Endothelial cell of umbilical vein (primary cell): ENCODE measurements at regions not wholly inside any gene's neighbourhood (a gene's known extent, or its start where the extent isn't known, plus 50 kb on each side); places are given as distances from the start of the nearest gene placed in this dataset.

ENCODE experiments used
- BruUV-seq: library from RNA; stranded (reverse); fragments of 400-500 nt; replicated peaks from 2 replicates; lab custom pipeline; 2021; lab: Mats Ljungman, UMichigan
- CTCF ChIA-PET: fragments of 300-600, 350-600 bp; sonication (Branson Sonifier 250); formaldehyde crosslinking; loops from one replicate; lab custom pipeline; 2021; ENCODE audit warnings: antibody characterized with exemption, inconsistent platforms; lab: Charles Lee
- POLR2A ChIA-PET: fragments of 300-600, 350-600 bp; sonication (Branson Sonifier 250); formaldehyde crosslinking; loops from one replicate; lab custom pipeline; 2021; ENCODE audit warnings: antibody characterized with exemption, inconsistent platforms; lab: Charles Lee
- DNase-seq: peaks from one replicate; pipeline ENCODE4 v3.0.0-alpha.2; 2011; ENCODE audit warnings: low read depth, low spot score
- FAIRE-seq: peaks from 2 replicates; lab custom pipeline; 2011; peaks lifted over from hg19 to GRCh38; lab: Jason Lieb, UNC
- H2AFZ ChIP-seq: 2 replicates; pipeline ENCODE4 v1.6.0; 2012; ENCODE audit warnings: low read depth, low read length, control low read depth, inconsistent platforms
- H3K27ac ChIP-seq: 2 replicates; pipeline ENCODE4 v1.5.1; 2011; ENCODE audit warnings: low read depth, mild to moderate bottlenecking, control low read depth, low read length, moderate library complexity; ENCODE audit not compliant: insufficient read depth
- H3K27me3 ChIP-seq, 2 experiments: 2 replicates each; pipeline versions ENCODE4 v1.6.0 to v1.6.1; 2011; ENCODE audit warnings: low read length in 2 of 2, mixed read lengths in 1 of 2; ENCODE audit not compliant: control insufficient read depth in 2 of 2, insufficient read depth in 2 of 2
- H3K36me3 ChIP-seq, 2 experiments: 2 replicates in 1 of 2; 3 replicates in 1 of 2; pipeline ENCODE4 v1.5.1; 2011; ENCODE audit warnings: low read length in 2 of 2, mild to moderate bottlenecking in 1 of 2, moderate library complexity in 1 of 2; ENCODE audit not compliant: control insufficient read depth in 2 of 2, insufficient read depth in 2 of 2; ENCODE audit errors: extremely low read depth in 1 of 2
- H3K4me1 ChIP-seq: 3 replicates; pipeline ENCODE4 v1.5.1; 2011; ENCODE audit warnings: mild to moderate bottlenecking, low read length; ENCODE audit not compliant: control insufficient read depth, insufficient read depth; ENCODE audit errors: extremely low read depth
- H3K4me2 ChIP-seq: 2 replicates; pipeline ENCODE4 v1.6.1; 2011; ENCODE audit warnings: low read length, control low read depth, mixed read lengths; ENCODE audit not compliant: insufficient read depth
- H3K4me3 ChIP-seq, 3 experiments: fragments of 200-600 bp in 1 of 3; sonication (generic), shearing (Covaris generic) in 1 of 3; replicated peaks in 1 of 3; 2 replicates each; pipeline ENCODE4 v1.5.1; 2011 to 2016; ENCODE audit warnings: control low read depth in 3 of 3, low read length in 3 of 3, mild to moderate bottlenecking in 2 of 3, inconsistent platforms in 1 of 3, low read depth in 1 of 3, moderate library complexity in 1 of 3; ENCODE audit not compliant: insufficient read depth in 1 of 3
- H3K79me2 ChIP-seq: 2 replicates; pipeline ENCODE4 v1.6.0; 2012; ENCODE audit warnings: low read length, inconsistent platforms; ENCODE audit not compliant: control insufficient read depth, insufficient read depth
- H3K9ac ChIP-seq: replicated peaks from 2 replicates; pipeline ENCODE3; 2011; ENCODE audit warnings: low read length, control low read depth; ENCODE audit not compliant: insufficient read depth; ENCODE audit errors: extremely low read depth
- H3K9me1 ChIP-seq: replicated peaks from 3 replicates; pipeline ENCODE4 v1.6.0; 2011; ENCODE audit warnings: mild to moderate bottlenecking, low read length; ENCODE audit not compliant: control insufficient read depth, insufficient read depth; ENCODE audit errors: extremely low read depth
- H3K9me3 ChIP-seq: replicated peaks from 2 replicates; pipeline ENCODE4 v1.5.1; 2012; ENCODE audit warnings: low read length, inconsistent platforms; ENCODE audit not compliant: control insufficient read depth, insufficient read depth
- H4K20me1 ChIP-seq: replicated peaks from 2 replicates; pipeline ENCODE3; 2011; ENCODE audit warnings: mild to moderate bottlenecking, low read length; ENCODE audit not compliant: control insufficient read depth, insufficient read depth; ENCODE audit errors: extremely low read depth
- EZH2 ChIP-seq: IDR thresholded peaks from 2 replicates; pipeline ENCODE4 v1.6.1; 2012; ENCODE audit warnings: borderline replicate concordance, low read depth, mild to moderate bottlenecking, moderate library complexity, low read length, inconsistent platforms; ENCODE audit not compliant: severe bottlenecking
- FOS ChIP-seq: IDR thresholded peaks from 2 replicates; pipeline ENCODE4 v1.6.1; 2011; ENCODE audit warnings: mild to moderate bottlenecking, low read length, moderate library complexity, borderline replicate concordance; ENCODE audit not compliant: insufficient read depth
- GATA2 ChIP-seq: IDR thresholded peaks from 2 replicates; pipeline ENCODE4 v1.7.0; 2011; ENCODE audit warnings: low read depth, mild to moderate bottlenecking, moderate library complexity, mixed read lengths, low read length; ENCODE audit not compliant: insufficient read length, insufficient read depth
- JUN ChIP-seq: IDR thresholded peaks from 2 replicates; pipeline ENCODE4 v1.6.1; 2011; ENCODE audit warnings: borderline replicate concordance, low read depth; ENCODE audit not compliant: insufficient read length, insufficient read depth
- MYC ChIP-seq: IDR thresholded peaks from one replicate; pipeline ENCODE4 v1.6.1; 2011; ENCODE audit warnings: mild to moderate bottlenecking, low read depth, low read length
- POLR2A ChIP-seq: IDR thresholded peaks from 2 replicates; pipeline ENCODE4 v1.6.1; 2012; ENCODE audit warnings: low read depth, mild to moderate bottlenecking, control low read depth, low read length
- POLR2AphosphoS5 ChIP-seq: IDR thresholded peaks from 2 replicates; pipeline ENCODE4 v1.6.1; 2012; ENCODE audit warnings: low read depth, mild to moderate bottlenecking, control low read depth, low read length, moderate library complexity; ENCODE audit not compliant: insufficient read depth
- dilution Hi-C: fragments of 300-500 bp; cut with MboI; formaldehyde crosslinking; loops from one replicate; pipeline ENCODE4 v1.15.0; 2019; ENCODE audit warnings: low sequenced_read_pairs; ENCODE audit not compliant: extremely low pct_ligation_motif_present
- intact Hi-C: fragments of 100-400 bp; cut with micrococcal nuclease; formaldehyde crosslinking; loops from one replicate; pipeline ENCODE4 v1.10.0; 2022
- TF ChIP-seq, protein P1 (sequence below), 2 donors: IDR thresholded peaks; 1 replicate in 1 of 2; 2 replicates in 1 of 2; pipeline ENCODE4 v1.5.1; 2011; ENCODE audit warnings: low read length in 2 of 2, mild to moderate bottlenecking in 2 of 2, moderate library complexity in 2 of 2, control low read depth in 1 of 2, inconsistent platforms in 1 of 2, low read depth in 1 of 2; ENCODE audit not compliant: insufficient read depth in 1 of 2; ENCODE audit errors: extremely low read depth in 1 of 2
- TF ChIP-seq, protein P2 (sequence below): IDR thresholded peaks from 2 replicates; pipeline ENCODE4 v1.6.1; 2011; ENCODE audit not compliant: insufficient read depth, insufficient read length

DNA sequence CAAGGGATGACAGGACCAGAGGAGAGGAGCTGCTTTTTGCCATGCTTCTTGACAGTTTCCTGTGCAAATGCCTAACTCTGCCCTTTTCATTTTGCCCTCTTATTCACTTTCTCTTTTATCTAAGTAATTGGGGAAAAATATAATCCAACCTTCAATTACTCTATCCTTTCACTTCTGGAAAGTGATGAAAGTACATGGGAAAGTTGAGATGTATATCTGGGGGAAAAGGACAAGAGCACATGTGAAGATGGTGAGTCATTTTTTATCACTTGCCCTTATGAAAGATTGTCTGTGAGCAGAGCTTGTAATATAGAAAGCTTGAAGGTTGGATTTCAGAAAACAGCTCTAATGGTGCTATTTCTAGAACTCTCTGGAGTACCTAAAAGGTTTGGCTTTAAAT lies 1070.7 kb downstream of the CNTNAP5 start:
- H3K9me1 ChIP-seq = no peaks in the 10 kb centered on the region
- no peaks in the 10 kb centered on the region for H3K79me2 ChIP-seq
- no TSS peak for BruUV-seq
- TF ChIP-seq POLR2AphosphoS5 (no peak), MYC (no peak), JUN (no peak), POLR2A (no peak), EZH2 (no peak), GATA2 (no peak), FOS (no peak)
- TF ChIP-seq, protein P1, sequence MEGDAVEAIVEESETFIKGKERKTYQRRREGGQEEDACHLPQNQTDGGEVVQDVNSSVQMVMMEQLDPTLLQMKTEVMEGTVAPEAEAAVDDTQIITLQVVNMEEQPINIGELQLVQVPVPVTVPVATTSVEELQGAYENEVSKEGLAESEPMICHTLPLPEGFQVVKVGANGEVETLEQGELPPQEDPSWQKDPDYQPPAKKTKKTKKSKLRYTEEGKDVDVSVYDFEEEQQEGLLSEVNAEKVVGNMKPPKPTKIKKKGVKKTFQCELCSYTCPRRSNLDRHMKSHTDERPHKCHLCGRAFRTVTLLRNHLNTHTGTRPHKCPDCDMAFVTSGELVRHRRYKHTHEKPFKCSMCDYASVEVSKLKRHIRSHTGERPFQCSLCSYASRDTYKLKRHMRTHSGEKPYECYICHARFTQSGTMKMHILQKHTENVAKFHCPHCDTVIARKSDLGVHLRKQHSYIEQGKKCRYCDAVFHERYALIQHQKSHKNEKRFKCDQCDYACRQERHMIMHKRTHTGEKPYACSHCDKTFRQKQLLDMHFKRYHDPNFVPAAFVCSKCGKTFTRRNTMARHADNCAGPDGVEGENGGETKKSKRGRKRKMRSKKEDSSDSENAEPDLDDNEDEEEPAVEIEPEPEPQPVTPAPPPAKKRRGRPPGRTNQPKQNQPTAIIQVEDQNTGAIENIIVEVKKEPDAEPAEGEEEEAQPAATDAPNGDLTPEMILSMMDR (IDR thresholded peaks at IDR 0.05; ENCODE audit: extremely low read depth in 1 of 2, insufficient read depth in 1 of 2, low read depth in 1 of 2, low read length in 2 of 2) = no peak
- TF ChIP-seq, protein P2, sequence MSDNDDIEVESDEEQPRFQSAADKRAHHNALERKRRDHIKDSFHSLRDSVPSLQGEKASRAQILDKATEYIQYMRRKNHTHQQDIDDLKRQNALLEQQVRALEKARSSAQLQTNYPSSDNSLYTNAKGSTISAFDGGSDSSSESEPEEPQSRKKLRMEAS = no peak
- intact Hi-C loops = no loop called here
- DNase-seq (no peak), FAIRE-seq (no peak)
- ChIA-PET CTCF (no interaction called here), POLR2A (no interaction called here)
- H3K27me3 ChIP-seq = no peaks in the 10 kb centered on the region
- H2AFZ ChIP-seq = no peak overlapping the region
- no peak overlapping the region for H3K27ac ChIP-seq
- dilution Hi-C loops = no loop called here
- H3K4me1 ChIP-seq = no peaks in the 10 kb centered on the region
- H3K4me2 ChIP-seq = no peak overlapping the region
- no peak overlapping the region for H3K4me3 ChIP-seq
- no peak overlapping the region for H3K9ac ChIP-seq
- H4K20me1 ChIP-seq = no peaks in the 10 kb centered on the region
- H3K36me3 ChIP-seq = no peaks in the 10 kb centered on the region
- H3K9me3 ChIP-seq = no peaks in the 10 kb centered on the region
